ENCODE measurements at regions not wholly inside any gene's neighbourhood (a gene's known extent, or its start where the extent isn't known, plus 50 kb on each side); places are given as distances from the start of the nearest gene placed in this dataset.

- no peak for DNase-seq
These were observed 648.6 kb upstream of the CELF2 start for GRCh38 chr10:10368951-10369576.

GRCh38 chr10:10385831-10386230, 631.8 kb upstream of the CELF2 start:
- no peak for DNase-seq

GRCh38 chr10:10389182-10389581, 628.5 kb upstream of the CELF2 start:
- no peak for DNase-seq

GRCh38 chr10:10392511-10392910, 625.2 kb upstream of the CELF2 start:
- DNase-seq: no peak

GRCh38 chr10:10394933-10395658, 622.6 kb upstream of the CELF2 start:
- no peak for DNase-seq

- DNase-seq: no peak
These were observed 621.1 kb upstream of the CELF2 start for GRCh38 chr10:10396601-10397000.

GRCh38 chr10:10397906-10398305, 619.8 kb upstream of the CELF2 start:
- DNase-seq: no peak

GRCh38 chr10:10403762-10404161, 613.9 kb upstream of the CELF2 start:
- DNase-seq: no peak

- DNase-seq: no peak
These were observed 600.0 kb upstream of the CELF2 start for GRCh38 chr10:10417671-10418070.

- no peak for DNase-seq
These were observed 599.3 kb upstream of the CELF2 start for GRCh38 chr10:10418387-10418786.

GRCh38 chr10:10421071-10421470, 596.6 kb upstream of the CELF2 start:
- DNase-seq: no peak

GRCh38 chr10:10431422-10432066, 586.1 kb upstream of the CELF2 start:
- no peak for DNase-seq

- DNase-seq: no peak
These were observed 585.2 kb upstream of the CELF2 start for GRCh38 chr10:10432296-10433035.

GRCh38 chr10:10434312-10434711, 583.4 kb upstream of the CELF2 start:
- DNase-seq: no peak

- DNase-seq: no peak
These were observed 579.8 kb upstream of the CELF2 start for GRCh38 chr10:10437886-10438285.

- no peak for DNase-seq
These were observed 579.2 kb upstream of the CELF2 start for GRCh38 chr10:10438335-10439100.

GRCh38 chr10:10456856-10457255, 560.8 kb upstream of the CELF2 start:
- DNase-seq: no peak

GRCh38 chr10:10460451-10460850, 557.2 kb upstream of the CELF2 start:
- DNase-seq: no peak

- no peak for DNase-seq
These were observed 555.3 kb upstream of the CELF2 start for GRCh38 chr10:10462151-10462941.

- no peak for DNase-seq
These were observed 545.9 kb upstream of the CELF2 start for GRCh38 chr10:10471758-10472157.

- no peak for DNase-seq
These were observed 541.9 kb upstream of the CELF2 start for GRCh38 chr10:10475812-10476211.

GRCh38 chr10:10477844-10478243, 539.8 kb upstream of the CELF2 start:
- DNase-seq: no peak

Data from SW 1271 (cell line).